Stomach (tissue), 8 donors: ENCODE measurements at regions not wholly inside any gene's neighbourhood (a gene's known extent, or its start where the extent isn't known, plus 50 kb on each side); places are given as distances from the start of the nearest gene placed in this dataset.

ENCODE experiments used
- DNase-seq, 2 donors: peaks; one replicate each; pipeline versions ENCODE4 v3.0.0 to v3.0.0-alpha.2; 2013 to 2019
- H3K27ac ChIP-seq, 5 donors: fragments of 200-600 bp in 4 of 5; sonication (generic) in 4 of 5; one replicate each; pipeline ENCODE4 v1.5.1; 2013 to 2019; ENCODE audit warnings: mild to moderate bottlenecking in 1 of 5, moderate library complexity in 1 of 5
- H3K27me3 ChIP-seq, 3 donors: fragments of 200-600 bp; sonication (generic); one replicate each; pipeline ENCODE4 v1.5.1; 2017 to 2019; ENCODE audit warnings: mixed run types in 1 of 3
- H3K36me3 ChIP-seq, 4 donors: fragments of 200-600 bp; sonication (generic); 1 replicate in 3 of 4; 2 replicates in 1 of 4; pipeline ENCODE4 v1.5.1; 2016 to 2019
- H3K4me1 ChIP-seq, 4 donors: fragments of 200-600 bp; sonication (generic); one replicate each; pipeline ENCODE4 v1.5.1; 2016 to 2019
- H3K4me3 ChIP-seq, 4 donors: fragments of 200-600 bp; sonication (generic) in 3 of 4; one replicate each; pipeline ENCODE4 v1.5.1; 2016 to 2019; ENCODE audit warnings: mild to moderate bottlenecking in 1 of 4
- H3K9me3 ChIP-seq, 4 donors: fragments of 200-600 bp; sonication (generic); one replicate each; pipeline ENCODE4 v1.5.1; 2016 to 2019
- CTCF ChIP-seq, 7 experiments: fragments of 450-650 bp in 4 of 7; fragments of 200-600 bp in 3 of 7; sonication (generic) in 3 of 7; IDR thresholded peaks; one replicate each; pipeline ENCODE4 v1.5.1; 2016 to 2019; ENCODE audit warnings: antibody characterized with exemption in 7 of 7, control low read depth in 2 of 7, mild to moderate bottlenecking in 1 of 7
- EP300 ChIP-seq: sonication (generic); formaldehyde crosslinking; IDR thresholded peaks from one replicate; pipeline ENCODE4 v1.6.1; 2017; ENCODE audit warnings: antibody characterized with exemption
- POLR2A ChIP-seq, 4 donors: fragments of 450-650 bp; IDR thresholded peaks; one replicate each; pipeline ENCODE4 v1.6.1; 2016; ENCODE audit warnings: antibody characterized with exemption in 4 of 4, control low read depth in 2 of 4, mild to moderate bottlenecking in 1 of 4, moderate library complexity in 1 of 4
- POLR2AphosphoS5 ChIP-seq, 3 donors: sonication (generic); formaldehyde crosslinking; IDR thresholded peaks; one replicate each; pipeline ENCODE4 v1.6.1; 2016; ENCODE audit warnings: antibody characterized with exemption in 3 of 3
- WGBS, 5 donors: extraction: QIAGEN DNeasy Blood & Tissue Kit in 3 of 5; methylation state at CpG; one replicate each; pipeline versions ENCODE4 v1.1.5 to v1.1.7; 2013 to 2018; 5-methylcytosine and 5-hydroxymethylcytosine counted together
- intact Hi-C: fragments of 100-400 bp; cut with DNase I; formaldehyde crosslinking; loops from one replicate; pipeline ENCODE4 v1.15.1; 2023; ENCODE audit warnings: low total_unique reads
- donor health status: healthy with polysubstance abuse.
- donor health status: Bipolar disorder and iron deficiency.
- donor health status: healthy.

GRCh38 chr16:80875616-80876015 is 71.2 kb upstream of the CDYL2 start:
- Histone ChIP-seq H3K36me3 (no peaks in the 10 kb centered on the region), H3K4me3 (peak overlapping the region in 1 of 4 donors; percentile 7), H3K27me3 (no peaks in the 10 kb centered on the region), H3K27ac (no peak overlapping the region), H3K9me3 (no peaks in the 10 kb centered on the region), H3K4me1 (peaks cover 0 to 4% (median 0%) of the 10 kb centered on the region in 4 donors)
- TF ChIP-seq CTCF (IDR thresholded peaks at IDR 0.05) (no peak), POLR2AphosphoS5 (IDR thresholded peaks at IDR 0.05) (no peak), POLR2A (IDR thresholded peaks at IDR 0.05) (no peak)
- intact Hi-C loops: no loop called here
- 9 to 27% (median 15%) methylated on average over 5 of the region's 5 CpGs for WGBS, 5 donors
- DNase-seq: peak in 1 of 2 donors; percentile 25

- H3K4me1 ChIP-seq: peaks cover 0 to 4% (median 0%) of the 10 kb centered on the region in 4 donors
- no peaks in the 10 kb centered on the region for H3K36me3 ChIP-seq
- TF ChIP-seq POLR2AphosphoS5 (IDR thresholded peaks at IDR 0.05) (no peak), EP300 (no peak), POLR2A (IDR thresholded peaks at IDR 0.05) (no peak), CTCF (IDR thresholded peaks at IDR 0.05) (no peak)
- H3K27ac ChIP-seq: no peak overlapping the region
- 8 to 27% (median 22%) methylated on average over 1 of the region's 1 CpG for WGBS, 5 donors
- no peaks in the 10 kb centered on the region for H3K27me3 ChIP-seq
- no peaks in the 10 kb centered on the region for H3K9me3 ChIP-seq
- DNase-seq: no peak
- H3K4me3 ChIP-seq: no peak overlapping the region
- intact Hi-C loops: no loop called here
These were observed 70.5 kb upstream of the CDYL2 start for GRCh38 chr16:80874925-80875324.

- Histone ChIP-seq H3K36me3 (no peaks in the 10 kb centered on the region), H3K27ac (no peak overlapping the region), H3K27me3 (no peaks in the 10 kb centered on the region), H3K9me3 (peaks cover 0 to 13% (median 2%) of the 10 kb centered on the region in 4 donors), H3K4me1 (no peaks in the 10 kb centered on the region), H3K4me3 (no peak overlapping the region)
- intact Hi-C loops: no loop called here
- peak in 1 of 2 donors; percentile 8 for DNase-seq
- WGBS, 5 donors: 28 to 44% (median 38%) methylated on average over 3 of the region's 3 CpGs
- TF ChIP-seq EP300 (no peak), CTCF (IDR thresholded peaks at IDR 0.05) (no peak), POLR2AphosphoS5 (IDR thresholded peaks at IDR 0.05) (no peak), POLR2A (IDR thresholded peaks at IDR 0.05) (no peak)
These were observed 57.8 kb upstream of the CDYL2 start for GRCh38 chr16:80862160-80862705.
